BE2C (cell line): ENCODE measurements at regions not wholly inside any gene's neighbourhood (a gene's known extent, or its start where the extent isn't known, plus 50 kb on each side); places are given as distances from the start of the nearest gene placed in this dataset.

ENCODE experiments used
- DNase-seq: peaks from one replicate; pipeline ENCODE4 v3.0.0-alpha.2; 2020
- H3K27me3 ChIP-seq: fragments of 250-450 bp; sonication (Bioruptor Pico); 2 replicates; pipeline ENCODE4 v1.5.1; 2020; ENCODE audit warnings: mild to moderate bottlenecking
- H3K36me3 ChIP-seq: fragments of 250-450 bp; sonication (Bioruptor Pico); 2 replicates; pipeline ENCODE4 v1.5.1; 2020; ENCODE audit warnings: mild to moderate bottlenecking
- H3K4me1 ChIP-seq: fragments of 250-450 bp; sonication (Bioruptor Pico); 2 replicates; pipeline ENCODE4 v1.5.1; 2020
- H3K4me3 ChIP-seq: 2 replicates; pipeline ENCODE4 v1.5.1; 2011; ENCODE audit warnings: low read depth, low read length
- H3K9me3 ChIP-seq: fragments of 250-450 bp; sonication (Bioruptor Pico); 2 replicates; pipeline ENCODE4 v1.5.1; 2020
- CTCF ChIP-seq: IDR thresholded peaks from 2 replicates; pipeline ENCODE4 v1.5.1; 2012; ENCODE audit warnings: mild to moderate bottlenecking, low read depth, low read length

GRCh38 chr2:66137606-66138130 is 297.3 kb upstream of the MEIS1 start:
- Histone ChIP-seq H3K4me1 (no peaks in the 10 kb centered on the region), H3K36me3 (no peaks in the 10 kb centered on the region), H3K27me3 (no peaks in the 10 kb centered on the region), H3K9me3 (no peaks in the 10 kb centered on the region), H3K4me3 (no peak overlapping the region)
- no peak for TF ChIP-seq CTCF
- no peak for DNase-seq

- Histone ChIP-seq H3K27me3 (no peaks in the 10 kb centered on the region), H3K4me1 (no peaks in the 10 kb centered on the region), H3K4me3 (no peak overlapping the region), H3K9me3 (no peaks in the 10 kb centered on the region), H3K36me3 (no peaks in the 10 kb centered on the region)
- DNase-seq, result no peak
- TF ChIP-seq CTCF, result no peak
These were observed 300.7 kb upstream of the MEIS1 start for GRCh38 chr2:66134138-66134701.

DNA sequence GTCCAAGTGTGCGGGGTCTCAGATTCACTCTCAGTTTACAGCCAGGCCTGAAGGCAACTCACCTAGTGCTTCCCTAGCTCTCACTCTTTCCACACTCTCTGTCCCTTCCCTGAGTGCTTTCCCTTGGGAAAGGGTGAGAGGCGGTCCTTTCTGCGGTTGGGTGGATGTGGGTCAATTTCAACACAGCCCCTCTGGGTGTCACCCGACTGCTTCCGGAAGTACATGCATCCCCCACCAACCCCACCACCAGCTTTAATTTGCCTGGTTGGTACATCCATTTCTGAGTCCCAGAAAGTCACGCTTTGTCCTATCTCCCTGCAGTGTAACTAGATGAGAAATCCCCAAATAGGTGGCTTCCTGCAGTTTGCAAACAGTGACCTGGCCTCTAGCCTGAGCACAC is 307.3 kb upstream of the MEIS1 start:
- Histone ChIP-seq H3K9me3 (no peaks in the 10 kb centered on the region), H3K36me3 (no peaks in the 10 kb centered on the region), H3K27me3 (no peaks in the 10 kb centered on the region), H3K4me3 (no peak overlapping the region), H3K4me1 (no peaks in the 10 kb centered on the region)
- DNase-seq, result no peak
- TF ChIP-seq CTCF, result no peak

DNA sequence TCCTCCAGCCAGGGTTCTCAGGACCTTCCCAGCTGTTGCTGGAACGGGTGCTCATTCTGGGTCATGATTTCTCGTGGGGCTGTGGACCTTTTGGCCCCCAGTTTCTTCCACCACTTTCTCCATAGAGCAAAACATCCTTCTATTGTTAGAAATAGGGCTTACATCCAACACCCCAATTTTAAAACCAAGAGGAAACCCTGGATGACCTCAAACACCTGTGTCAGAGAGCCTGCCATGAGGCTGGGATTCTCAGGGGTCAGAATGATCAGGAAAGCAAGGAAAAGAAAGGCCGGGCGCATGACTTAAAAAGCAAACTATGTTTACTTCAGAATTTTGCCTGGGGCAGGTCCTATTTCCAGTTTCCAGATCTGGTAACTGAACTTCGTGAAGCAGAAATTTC is 307.9 kb upstream of the MEIS1 start:
- H3K4me1 ChIP-seq, result no peaks in the 10 kb centered on the region
- no peak overlapping the region for H3K4me3 ChIP-seq
- DNase-seq, result no peak
- no peaks in the 10 kb centered on the region for H3K27me3 ChIP-seq
- no peak for TF ChIP-seq CTCF
- H3K36me3 ChIP-seq, result no peaks in the 10 kb centered on the region
- no peaks in the 10 kb centered on the region for H3K9me3 ChIP-seq

GRCh38 chr2:66125951-66126350 is 309.0 kb upstream of the MEIS1 start:
- Histone ChIP-seq H3K4me3 (no peak overlapping the region), H3K36me3 (no peaks in the 10 kb centered on the region), H3K4me1 (no peaks in the 10 kb centered on the region), H3K27me3 (no peaks in the 10 kb centered on the region), H3K9me3 (no peaks in the 10 kb centered on the region)
- TF ChIP-seq CTCF, result no peak
- DNase-seq, result no peak

- Histone ChIP-seq H3K4me1 (no peaks in the 10 kb centered on the region), H3K27me3 (no peaks in the 10 kb centered on the region), H3K9me3 (no peaks in the 10 kb centered on the region), H3K36me3 (no peaks in the 10 kb centered on the region), H3K4me3 (no peak overlapping the region)
- no peak for DNase-seq
- no peak for TF ChIP-seq CTCF
These were observed 312.4 kb upstream of the MEIS1 start for GRCh38 chr2:66122516-66122915.
